GM12875 (cell line): ENCODE measurements at regions not wholly inside any gene's neighbourhood (a gene's known extent, or its start where the extent isn't known, plus 50 kb on each side); places are given as distances from the start of the nearest gene placed in this dataset.

Source experiments
- H3K4me3 ChIP-seq: one replicate; pipeline ENCODE4 v1.5.1; 2011; ENCODE audit warnings: low read depth, low read length, control low read depth
- TF ChIP-seq, protein P1 (sequence below): IDR thresholded peaks from 2 replicates; pipeline ENCODE4 v1.5.1; 2011; ENCODE audit warnings: low read depth, mild to moderate bottlenecking, control low read depth, inconsistent platforms, low read length, moderate library complexity, borderline replicate concordance; ENCODE audit not compliant: insufficient read depth

DNA sequence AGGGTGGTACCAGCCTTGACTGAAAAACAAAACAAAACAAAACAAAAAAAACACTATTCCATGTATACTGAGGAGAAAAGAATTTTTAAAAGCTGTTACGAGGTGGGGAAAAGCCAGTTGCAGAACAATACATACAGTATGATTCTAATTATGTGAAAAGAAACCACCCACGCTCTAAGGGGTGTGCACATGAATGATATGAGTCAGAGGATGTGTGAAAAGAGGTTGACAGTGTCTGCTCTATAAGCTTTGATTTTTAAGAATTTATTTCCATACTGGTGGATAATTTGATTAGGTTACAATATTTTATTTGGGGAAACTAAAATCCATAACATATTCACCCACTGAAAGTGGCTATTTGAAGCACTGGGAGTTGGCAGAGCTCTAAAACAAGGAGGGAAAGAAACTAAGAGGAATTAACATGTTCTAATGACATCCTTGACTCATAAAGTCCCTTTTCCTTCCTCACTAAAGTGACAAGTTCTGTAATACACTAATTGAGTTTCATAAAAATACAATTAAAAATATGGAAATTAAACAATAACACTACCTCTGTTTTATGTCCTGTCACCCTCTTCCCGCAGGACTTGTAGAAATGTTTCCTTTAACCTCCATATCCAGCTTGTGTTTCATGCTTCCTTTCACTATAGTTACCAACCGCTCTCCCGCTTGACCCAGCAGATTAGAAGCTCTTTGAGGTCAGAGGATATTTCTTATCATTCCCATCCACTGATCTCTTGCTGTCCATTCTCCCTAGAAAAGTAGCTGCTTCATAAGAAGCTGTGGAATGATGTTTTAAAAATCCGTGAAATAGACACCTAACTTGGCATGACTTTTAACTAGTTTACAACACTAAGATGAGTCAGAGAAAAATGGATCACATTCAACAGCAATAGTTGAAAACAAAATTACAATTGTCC lies 118.6 kb upstream of the CCDC28A start:
- no peak overlapping the region for H3K4me3 ChIP-seq
- TF ChIP-seq, protein P1, sequence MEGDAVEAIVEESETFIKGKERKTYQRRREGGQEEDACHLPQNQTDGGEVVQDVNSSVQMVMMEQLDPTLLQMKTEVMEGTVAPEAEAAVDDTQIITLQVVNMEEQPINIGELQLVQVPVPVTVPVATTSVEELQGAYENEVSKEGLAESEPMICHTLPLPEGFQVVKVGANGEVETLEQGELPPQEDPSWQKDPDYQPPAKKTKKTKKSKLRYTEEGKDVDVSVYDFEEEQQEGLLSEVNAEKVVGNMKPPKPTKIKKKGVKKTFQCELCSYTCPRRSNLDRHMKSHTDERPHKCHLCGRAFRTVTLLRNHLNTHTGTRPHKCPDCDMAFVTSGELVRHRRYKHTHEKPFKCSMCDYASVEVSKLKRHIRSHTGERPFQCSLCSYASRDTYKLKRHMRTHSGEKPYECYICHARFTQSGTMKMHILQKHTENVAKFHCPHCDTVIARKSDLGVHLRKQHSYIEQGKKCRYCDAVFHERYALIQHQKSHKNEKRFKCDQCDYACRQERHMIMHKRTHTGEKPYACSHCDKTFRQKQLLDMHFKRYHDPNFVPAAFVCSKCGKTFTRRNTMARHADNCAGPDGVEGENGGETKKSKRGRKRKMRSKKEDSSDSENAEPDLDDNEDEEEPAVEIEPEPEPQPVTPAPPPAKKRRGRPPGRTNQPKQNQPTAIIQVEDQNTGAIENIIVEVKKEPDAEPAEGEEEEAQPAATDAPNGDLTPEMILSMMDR: no peak

DNA sequence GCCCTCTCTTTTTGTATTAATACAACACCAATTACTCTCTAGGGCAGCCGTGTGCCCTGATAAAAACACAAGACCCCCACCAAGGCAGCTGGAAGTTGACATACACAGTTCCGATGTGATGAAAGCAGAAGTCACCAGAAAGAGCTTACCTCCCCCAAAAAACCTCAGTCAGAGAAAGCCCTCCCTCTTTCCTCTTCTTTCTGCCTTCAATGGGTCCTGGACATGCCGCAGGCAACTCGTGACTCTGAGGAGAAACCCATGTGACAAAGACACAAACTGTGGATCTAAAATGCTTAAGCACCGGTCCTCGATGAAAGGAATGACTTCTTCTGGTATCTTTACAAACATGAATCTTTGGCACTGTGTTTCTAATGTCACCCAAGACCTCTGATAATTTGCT lies 117.7 kb upstream of the CCDC28A start:
- TF ChIP-seq, protein P1: no peak
- H3K4me3 ChIP-seq: no peak overlapping the region

DNA sequence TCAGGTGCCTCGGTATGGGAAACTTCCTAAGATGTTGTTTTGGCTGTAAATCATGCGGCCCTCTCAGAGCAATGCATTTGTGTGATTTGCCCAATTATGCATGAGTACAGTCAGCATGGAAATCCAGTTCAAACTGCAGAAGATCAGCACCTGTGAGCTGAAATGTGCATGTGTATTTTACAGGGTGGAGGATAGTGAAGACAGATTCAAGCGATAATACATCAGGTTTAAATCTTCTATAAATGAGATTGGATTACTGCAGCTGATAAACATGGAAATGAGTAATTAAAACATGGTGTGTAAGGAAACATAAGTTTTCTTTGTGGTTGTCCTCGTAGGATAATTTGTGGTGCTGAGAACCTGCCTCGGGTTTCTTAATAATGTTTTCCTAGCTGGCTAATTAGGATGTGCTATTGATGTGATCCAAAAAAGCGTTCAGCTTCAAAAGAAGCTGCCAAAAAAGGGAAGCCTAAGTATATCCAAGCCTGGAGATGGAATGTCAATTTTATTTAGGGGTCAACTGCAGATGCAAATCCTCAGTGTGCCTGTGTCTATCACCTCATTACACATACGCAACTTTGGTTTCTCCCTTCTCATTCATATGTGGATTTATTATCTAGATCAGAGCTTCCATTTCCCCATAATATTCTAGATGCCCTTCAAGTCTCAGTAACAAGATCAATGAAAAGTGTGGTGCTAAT lies 117.1 kb upstream of the CCDC28A start:
- TF ChIP-seq, protein P1: no peak
- H3K4me3 ChIP-seq: no peak overlapping the region

DNA sequence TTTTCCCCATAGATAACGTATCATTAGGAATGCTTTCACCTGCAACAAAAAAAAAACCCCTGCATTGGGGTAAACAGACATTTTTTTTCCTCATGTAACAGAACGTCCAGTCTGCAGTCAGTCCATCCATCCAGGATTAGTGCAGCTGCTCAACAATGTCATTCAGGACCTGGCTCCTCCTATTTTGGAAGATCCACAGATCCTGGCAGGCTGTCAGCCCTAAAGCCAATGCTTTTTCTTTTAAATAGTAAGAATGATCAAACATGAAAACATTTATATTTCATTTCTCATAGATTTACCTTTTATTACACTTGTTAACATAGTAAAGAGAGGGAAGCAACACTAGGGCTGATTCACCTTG lies 116.5 kb upstream of the CCDC28A start:
- H3K4me3 ChIP-seq: no peak overlapping the region
- TF ChIP-seq, protein P1: no peak

DNA sequence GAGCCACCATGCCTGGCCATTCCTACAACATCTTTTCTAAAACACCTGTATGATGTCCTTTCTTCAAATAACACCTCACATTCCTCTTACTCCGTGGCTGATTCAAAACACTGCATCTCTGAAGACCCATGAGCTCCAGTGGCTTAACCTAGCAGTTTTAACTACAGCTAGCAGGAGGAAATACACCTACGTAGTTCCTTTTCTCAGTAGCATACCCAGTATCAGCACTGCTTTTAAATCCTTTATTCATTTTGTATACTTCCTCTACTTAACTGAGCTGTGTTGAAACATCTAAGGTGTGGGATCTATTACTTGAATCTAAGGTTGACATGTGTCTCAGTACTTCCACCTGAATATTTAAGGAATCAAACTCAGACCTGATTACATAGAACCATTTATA lies 113.6 kb upstream of the CCDC28A start:
- H3K4me3 ChIP-seq: no peak overlapping the region
- TF ChIP-seq, protein P1: no peak

DNA sequence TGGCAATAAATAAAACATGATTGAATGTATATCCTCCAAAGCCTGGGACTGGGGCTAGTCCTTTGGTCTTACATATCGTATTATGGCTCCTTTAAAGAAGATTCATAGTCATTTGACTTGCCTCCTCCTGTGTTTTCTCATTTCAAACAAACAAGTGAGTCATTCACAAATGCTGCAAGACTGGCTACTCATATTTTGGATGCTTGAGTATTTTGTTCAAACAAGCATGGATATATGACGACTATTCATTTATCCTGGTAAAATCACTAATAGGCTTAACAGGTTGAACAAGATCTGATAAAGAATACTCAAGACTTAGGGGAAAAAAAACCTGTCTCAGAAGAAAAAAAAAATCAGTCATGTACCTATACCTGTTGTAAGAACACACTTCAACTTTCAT lies 111.1 kb upstream of the CCDC28A start:
- H3K4me3 ChIP-seq: no peak overlapping the region
- TF ChIP-seq, protein P1: no peak
